ENCODE measurements at regions not wholly inside any gene's neighbourhood (a gene's known extent, or its start where the extent isn't known, plus 50 kb on each side); places are given as distances from the start of the nearest gene placed in this dataset.

DNA sequence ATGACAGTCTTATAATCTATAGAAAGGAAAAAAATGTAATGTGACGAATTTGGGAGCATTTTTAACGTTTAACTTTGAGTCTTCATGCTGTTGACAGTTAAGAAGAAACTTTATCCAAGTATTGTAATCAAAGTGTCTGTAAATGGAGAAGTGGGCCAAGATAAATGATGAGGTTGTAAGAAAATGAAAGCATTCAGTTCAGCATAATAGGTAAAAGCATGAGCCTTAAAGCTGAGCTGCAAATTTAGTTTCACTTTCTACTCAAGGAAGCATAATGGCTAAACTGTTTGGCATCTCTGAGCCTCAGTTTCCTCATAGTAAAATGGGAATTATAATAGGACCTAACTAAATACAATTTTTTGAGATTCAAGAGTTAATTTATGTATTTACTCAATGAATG, 1554.8 kb downstream of the KCNT2 start:
- Histone ChIP-seq H3K9me1 (replicated peaks; ENCODE audit: control insufficient read depth, extremely low read depth, insufficient read depth, low read length) (no peaks in the 10 kb centered on the region), H3K4me2 (ENCODE audit: insufficient read depth, low read length) (no peak overlapping the region), H3K36me3 (ENCODE audit: control insufficient read depth in 2 of 2, extremely low read depth in 1 of 2, insufficient read depth in 2 of 2, low read length in 2 of 2) (no peaks in the 10 kb centered on the region), H3K79me2 (ENCODE audit: control insufficient read depth, insufficient read depth, low read length) (no peaks in the 10 kb centered on the region), H3K27me3 (ENCODE audit: control insufficient read depth in 2 of 2, insufficient read depth in 2 of 2, low read length in 2 of 2) (no peaks in the 10 kb centered on the region), H3K27ac (ENCODE audit: insufficient read depth, low read depth, low read length) (no peak overlapping the region), H3K9ac (replicated peaks; ENCODE audit: extremely low read depth, insufficient read depth, low read length) (no peak overlapping the region), H4K20me1 (replicated peaks; ENCODE audit: control insufficient read depth, extremely low read depth, insufficient read depth, low read length) (no peaks in the 10 kb centered on the region), H2AFZ (ENCODE audit: low read depth, low read length) (no peak overlapping the region), H3K4me3 (replicated peaks in 1 of 3; ENCODE audit: insufficient read depth in 1 of 3, low read depth in 1 of 3, low read length in 3 of 3) (no peak overlapping the region), H3K4me1 (ENCODE audit: control insufficient read depth, extremely low read depth, insufficient read depth, low read length) (no peaks in the 10 kb centered on the region), H3K9me3 (replicated peaks; ENCODE audit: control insufficient read depth, insufficient read depth, low read length) (no peaks in the 10 kb centered on the region)
- no peak for DNase-seq (ENCODE audit: low read depth, low spot score)
- intact Hi-C loops (cut with micrococcal nuclease) = no loop called here
- BruUV-seq (replicated peaks) = no TSS peak
- TF ChIP-seq EZH2 (IDR thresholded peaks at IDR 0.05; ENCODE audit: borderline replicate concordance, low read depth, low read length, severe bottlenecking) (no peak), GATA2 (IDR thresholded peaks at IDR 0.05; ENCODE audit: insufficient read depth, insufficient read length, low read depth, low read length) (no peak), POLR2AphosphoS5 (IDR thresholded peaks at IDR 0.05; ENCODE audit: insufficient read depth, low read depth, low read length) (no peak), FOS (IDR thresholded peaks at IDR 0.05; ENCODE audit: borderline replicate concordance, insufficient read depth, low read length) (no peak), MYC (IDR thresholded peaks at IDR 0.05; ENCODE audit: low read depth, low read length) (no peak), POLR2A (IDR thresholded peaks at IDR 0.05; ENCODE audit: low read depth, low read length) (no peak), JUN (IDR thresholded peaks at IDR 0.05; ENCODE audit: borderline replicate concordance, insufficient read depth, insufficient read length, low read depth) (no peak)
- TF ChIP-seq, protein P1, sequence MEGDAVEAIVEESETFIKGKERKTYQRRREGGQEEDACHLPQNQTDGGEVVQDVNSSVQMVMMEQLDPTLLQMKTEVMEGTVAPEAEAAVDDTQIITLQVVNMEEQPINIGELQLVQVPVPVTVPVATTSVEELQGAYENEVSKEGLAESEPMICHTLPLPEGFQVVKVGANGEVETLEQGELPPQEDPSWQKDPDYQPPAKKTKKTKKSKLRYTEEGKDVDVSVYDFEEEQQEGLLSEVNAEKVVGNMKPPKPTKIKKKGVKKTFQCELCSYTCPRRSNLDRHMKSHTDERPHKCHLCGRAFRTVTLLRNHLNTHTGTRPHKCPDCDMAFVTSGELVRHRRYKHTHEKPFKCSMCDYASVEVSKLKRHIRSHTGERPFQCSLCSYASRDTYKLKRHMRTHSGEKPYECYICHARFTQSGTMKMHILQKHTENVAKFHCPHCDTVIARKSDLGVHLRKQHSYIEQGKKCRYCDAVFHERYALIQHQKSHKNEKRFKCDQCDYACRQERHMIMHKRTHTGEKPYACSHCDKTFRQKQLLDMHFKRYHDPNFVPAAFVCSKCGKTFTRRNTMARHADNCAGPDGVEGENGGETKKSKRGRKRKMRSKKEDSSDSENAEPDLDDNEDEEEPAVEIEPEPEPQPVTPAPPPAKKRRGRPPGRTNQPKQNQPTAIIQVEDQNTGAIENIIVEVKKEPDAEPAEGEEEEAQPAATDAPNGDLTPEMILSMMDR (IDR thresholded peaks at IDR 0.05; ENCODE audit: extremely low read depth in 1 of 2, insufficient read depth in 1 of 2, low read depth in 1 of 2, low read length in 2 of 2) = no peak
- TF ChIP-seq, protein P2, sequence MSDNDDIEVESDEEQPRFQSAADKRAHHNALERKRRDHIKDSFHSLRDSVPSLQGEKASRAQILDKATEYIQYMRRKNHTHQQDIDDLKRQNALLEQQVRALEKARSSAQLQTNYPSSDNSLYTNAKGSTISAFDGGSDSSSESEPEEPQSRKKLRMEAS (IDR thresholded peaks at IDR 0.05; ENCODE audit: insufficient read depth, insufficient read length) = no peak
- ChIA-PET CTCF (no interaction called here), POLR2A (no interaction called here)
- dilution Hi-C loops (cut with MboI; ENCODE audit: extremely low pct_ligation_motif_present, low sequenced_read_pairs) = no loop called here
- FAIRE-seq = no peak
